Right lobe of liver (tissue), 4 donors: ENCODE measurements at regions not wholly inside any gene's neighbourhood (a gene's known extent, or its start where the extent isn't known, plus 50 kb on each side); places are given as distances from the start of the nearest gene placed in this dataset.

Experiments used
- CTCF ChIP-seq, 4 donors: fragments of 200-600 bp in 3 of 4; fragments of 450-650 bp in 1 of 4; IDR thresholded peaks; one replicate each; pipeline versions ENCODE4 v1.5.1 to v1.8.0; 2016 to 2022; ENCODE audit warnings: antibody characterized with exemption in 4 of 4, mild to moderate bottlenecking in 2 of 4
- POLR2A ChIP-seq: fragments of 450-650 bp; IDR thresholded peaks from one replicate; pipeline ENCODE4 v1.6.1; 2017; ENCODE audit warnings: antibody characterized with exemption, mild to moderate bottlenecking
- donor health status: DM: no; HTN: no; CAD: no.
- donor health status: DM: no; HTN: no; CAD: no.
- donor health status: DM: no; HTN: yes; CAD: no.

GRCh38 chr12:42807251-42807650, 217.7 kb upstream of the PRICKLE1 start:
- TF ChIP-seq CTCF (IDR thresholded peaks at IDR 0.05) = no peak
- TF ChIP-seq POLR2A = no peak
